B cell (primary cell): ENCODE measurements at regions not wholly inside any gene's neighbourhood (a gene's known extent, or its start where the extent isn't known, plus 50 kb on each side); places are given as distances from the start of the nearest gene placed in this dataset.

Experiments
- CTCF ChIP-seq: fragments of 200-600 bp; IDR thresholded peaks from one replicate; pipeline ENCODE4 v1.8.0; 2022; ENCODE audit warnings: antibody characterized with exemption, mild to moderate bottlenecking
- EZH2 ChIP-seq: IDR thresholded peaks from 2 replicates; pipeline ENCODE4 v1.6.1; 2012; ENCODE audit warnings: borderline replicate concordance, low read depth, mild to moderate bottlenecking, moderate library complexity, low read length; ENCODE audit not compliant: insufficient read depth, poor library complexity, severe bottlenecking

GRCh38 chr6:154613137-154613676 is 102.7 kb upstream of the CNKSR3 start:
- no peak for TF ChIP-seq CTCF
- TF ChIP-seq EZH2: no peak
